K562 (cell line): ENCODE measurements at regions not wholly inside any gene's neighbourhood (a gene's known extent, or its start where the extent isn't known, plus 50 kb on each side); places are given as distances from the start of the nearest gene placed in this dataset.

Source experiments
- CBX3 ChIP-seq, 2 experiments: IDR thresholded peaks; 1 replicate in 1 of 2; 2 replicates in 1 of 2; pipeline ENCODE4 v1.6.1; 2012; ENCODE audit warnings: inconsistent platforms in 2 of 2, low read length in 2 of 2, borderline replicate concordance in 1 of 2, control low read depth in 1 of 2
- JUNB ChIP-seq: fragments of 450-650 bp; formaldehyde crosslinking; conservative IDR thresholded peaks from 2 replicates; pipeline ENCODE4 v1.4.0; 2020; ENCODE audit warnings: mild to moderate bottlenecking
- TRIM28 ChIP-seq: fragments of 450-650 bp; IDR thresholded peaks from 2 replicates; pipeline ENCODE4 v1.6.1; 2017

- TF ChIP-seq JUNB (CRISPR knock-in tag) (no peak), CBX3 (IDR thresholded peaks at IDR 0.05; ENCODE audit: borderline replicate concordance in 1 of 2, low read length in 2 of 2) (no peak), TRIM28 (no peak)
These were observed 133.6 kb upstream of the MSX2 start for GRCh38 chr5:174590820-174591219.
